A549 (cell line): ENCODE measurements at regions not wholly inside any gene's neighbourhood (a gene's known extent, or its start where the extent isn't known, plus 50 kb on each side); places are given as distances from the start of the nearest gene placed in this dataset.

Source experiments
- ATAC-seq, 2 experiments: fragments of 200-7000 bp in 1 of 2; fragments of >200 bp in 1 of 2; cut with Nextera tagmentation in 1 of 2; cut with Tn5 transposase in 1 of 2; 3 replicates each; pipeline versions ENCODE4 v1.8.0 to v1.9.1; 2018 to 2020; ENCODE audit warnings: mild to moderate bottlenecking in 1 of 2, moderate library complexity in 1 of 2
- CTCF ChIA-PET: fragments of 300-600 bp; sonication (Branson Sonifier 250); formaldehyde crosslinking; extraction: SDS; loops from one replicate; lab custom pipeline; 2021; ENCODE audit warnings: antibody characterized with exemption, inconsistent platforms; lab: Yijun Ruan, JAX
- POLR2A ChIA-PET: fragments of 350-600 bp; formaldehyde crosslinking; extraction: SDS; loops from one replicate; lab custom pipeline; 2021; ENCODE audit warnings: antibody characterized with exemption, inconsistent platforms; lab: Yijun Ruan, JAX
- DNase-seq, 2 experiments: peaks; one replicate each; pipeline versions ENCODE4 v3.0.0 to v3.0.0-alpha.2; 2011 to 2016; ENCODE audit warnings: low read depth in 1 of 2, low spot score in 1 of 2
- FAIRE-seq: peaks from 2 replicates; lab custom pipeline; 2011; peaks lifted over from hg19 to GRCh38; lab: Jason Lieb, UNC
- H3K27ac ChIP-seq, 2 experiments: fragments of >200 bp; sonication (Bioruptor Twin); formaldehyde crosslinking; 3 replicates each; pipeline ENCODE4 v1.5.1; 2016 to 2017
- H3K4me1 ChIP-seq: fragments of >200 bp; sonication (Bioruptor Twin); formaldehyde crosslinking; 3 replicates; pipeline ENCODE4 v1.6.1; 2016
- H3K4me2 ChIP-seq: fragments of >200 bp; sonication (Bioruptor Twin); formaldehyde crosslinking; 3 replicates; pipeline ENCODE4 v1.6.1; 2016
- H3K4me3 ChIP-seq: fragments of >200 bp; sonication (Bioruptor Twin); formaldehyde crosslinking; 3 replicates; pipeline ENCODE4 v1.5.1; 2016
- H3K9me3 ChIP-seq: fragments of >200 bp; sonication (Bioruptor Twin); formaldehyde crosslinking; 3 replicates; pipeline ENCODE4 v1.6.1; 2016
- CBX2 ChIP-seq: fragments of 200-600 bp; sonication (generic); IDR thresholded peaks from 2 replicates; pipeline ENCODE4 v1.6.1; 2016; ENCODE audit warnings: low read depth, mild to moderate bottlenecking, borderline replicate concordance
- CBX8 ChIP-seq: fragments of 200-600 bp; sonication (generic); IDR thresholded peaks from 2 replicates; pipeline ENCODE4 v1.6.1; 2016
- CEBPB ChIP-seq, 2 experiments: fragments of >200 bp in 1 of 2; sonication (Bioruptor Twin) in 1 of 2; formaldehyde crosslinking in 1 of 2; IDR thresholded peaks; 2 replicates each; pipeline ENCODE4 v1.6.1; 2012 to 2016
- FOSB ChIP-seq: fragments of 250-450 bp; sonication (Bioruptor Pico); IDR thresholded peaks from 2 replicates; pipeline ENCODE4 v1.5.0; 2020; ENCODE audit warnings: mild to moderate bottlenecking, moderate library complexity
- HDAC2 ChIP-seq: fragments of 200-600 bp; sonication (generic); IDR thresholded peaks from 2 replicates; pipeline ENCODE4 v1.6.1; 2016
- HES2 ChIP-seq: fragments of >200 bp; sonication (Bioruptor Twin); formaldehyde crosslinking; IDR thresholded peaks from 2 replicates; pipeline ENCODE4 v1.6.1; 2016
- HOXA7 ChIP-seq: fragments of 250-450 bp; sonication (Bioruptor Pico); IDR thresholded peaks from 2 replicates; pipeline ENCODE4 v1.5.0; 2020; ENCODE audit warnings: mild to moderate bottlenecking, moderate library complexity
- MAZ ChIP-seq: fragments of 150-350 bp; IDR thresholded peaks from 2 replicates; pipeline ENCODE4 v1.6.1; 2014; ENCODE audit warnings: antibody characterized with exemption, low read depth, low read length, borderline replicate concordance
- MYC ChIP-seq: IDR thresholded peaks from 2 replicates; pipeline ENCODE4 v1.6.1; 2012; ENCODE audit warnings: mild to moderate bottlenecking, inconsistent platforms, low read length, improper control_type of control experiment, borderline replicate concordance
- NFE2L2 ChIP-seq: fragments of 150-350 bp; conservative IDR thresholded peaks from 2 replicates; pipeline ENCODE4 v1.6.1; 2014; ENCODE audit warnings: low read length
- NPAS2 ChIP-seq: fragments of 250-450 bp; sonication (Bioruptor Pico); IDR thresholded peaks from 2 replicates; pipeline ENCODE4 v1.8.0; 2022; ENCODE audit warnings: mild to moderate bottlenecking, moderate library complexity, borderline replicate concordance
- POLR2A ChIP-seq: IDR thresholded peaks from 2 replicates; pipeline ENCODE4 v1.6.1; 2012; ENCODE audit warnings: mild to moderate bottlenecking, low read length
- POLR2AphosphoS2 ChIP-seq: conservative IDR thresholded peaks from 2 replicates; pipeline ENCODE4 v1.6.1; 2012; ENCODE audit warnings: low read length, improper control_type of control experiment, inconsistent platforms
- RAD21 ChIP-seq, 2 experiments: fragments of >200 bp in 1 of 2; sonication (Bioruptor Twin) in 1 of 2; formaldehyde crosslinking in 1 of 2; IDR thresholded peaks in 1 of 2; conservative IDR thresholded peaks in 1 of 2; 2 replicates in 1 of 2; 3 replicates in 1 of 2; pipeline ENCODE4 v1.6.1; 2012 to 2018; ENCODE audit warnings: inconsistent platforms in 1 of 2
- RCOR1 ChIP-seq: fragments of 150-350 bp; IDR thresholded peaks from 2 replicates; pipeline ENCODE4 v1.6.1; 2014; ENCODE audit warnings: antibody characterized with exemption, low read length, low read depth
- RNF2 ChIP-seq: fragments of 200-600 bp; sonication (generic); IDR thresholded peaks from 2 replicates; pipeline ENCODE4 v1.6.1; 2016; ENCODE audit warnings: low read depth, mild to moderate bottlenecking, antibody characterized with exemption, moderate library complexity, borderline replicate concordance
- TFCP2L1 ChIP-seq: fragments of 250-450 bp; sonication (Bioruptor Pico); IDR thresholded peaks from 2 replicates; pipeline ENCODE4 v1.5.0; 2021; ENCODE audit warnings: mild to moderate bottlenecking
- ZNF302 ChIP-seq: fragments of 250-450 bp; sonication (Bioruptor Pico); IDR thresholded peaks from 2 replicates; pipeline ENCODE4 v1.9.0; 2021; ENCODE audit warnings: inconsistent platforms, mild to moderate bottlenecking, moderate library complexity
- WGBS: methylation state at CpG from one replicate; pipeline ENCODE4 v1.1.6; 2017; ENCODE audit errors: missing lambda C conversion rate; 5-methylcytosine and 5-hydroxymethylcytosine counted together
- TF ChIP-seq, protein P1 (sequence below): fragments of 450-650 bp; IDR thresholded peaks from 2 replicates; pipeline ENCODE4 v1.6.1; 2014; ENCODE audit warnings: antibody characterized with exemption
- TF ChIP-seq, protein P2 (sequence below): IDR thresholded peaks from 2 replicates; pipeline ENCODE4 v1.6.1; 2012

GRCh38 chr20:30919514-30920188 lies 337.8 kb upstream of the DEFB115 start:
- POLR2A ChIA-PET: no interaction called here
- TF ChIP-seq NPAS2 (CRISPR knock-in tag) (no peak), HES2 (no peak), FOSB (CRISPR knock-in tag) (no peak), RAD21 (conservative IDR thresholded peaks at IDR 0.05 in 1 of 2, IDR thresholded peaks at IDR 0.05 in 1 of 2) (no peak)
- FAIRE-seq: no peak
- WGBS: 88% methylated on average over 21 of the region's 31 CpGs
- Histone ChIP-seq H3K4me2 (no peak overlapping the region), H3K4me3 (no peak overlapping the region), H3K9me3 (no peaks in the 10 kb centered on the region), H3K27ac (no peak overlapping the region), H3K4me1 (no peaks in the 10 kb centered on the region)
- DNase-seq: no peak
- no peak for ATAC-seq
- CTCF ChIA-PET: no interaction called here

GRCh38 chr20:30921286-30922071 lies 336.0 kb upstream of the DEFB115 start:
- DNase-seq (no peak), FAIRE-seq (no peak), ATAC-seq (no peak)
- no peaks in the 10 kb centered on the region for H3K9me3 ChIP-seq
- TF ChIP-seq CEBPB (IDR thresholded peaks at IDR 0.05) (no peak), MYC (no peak), ZNF302 (no peak), HDAC2 (no peak), RNF2 (no peak), POLR2AphosphoS2 (no peak), HES2 (no peak), POLR2A (no peak), HOXA7 (CRISPR knock-in tag) (no peak), CBX2 (no peak)
- TF ChIP-seq, protein P1, sequence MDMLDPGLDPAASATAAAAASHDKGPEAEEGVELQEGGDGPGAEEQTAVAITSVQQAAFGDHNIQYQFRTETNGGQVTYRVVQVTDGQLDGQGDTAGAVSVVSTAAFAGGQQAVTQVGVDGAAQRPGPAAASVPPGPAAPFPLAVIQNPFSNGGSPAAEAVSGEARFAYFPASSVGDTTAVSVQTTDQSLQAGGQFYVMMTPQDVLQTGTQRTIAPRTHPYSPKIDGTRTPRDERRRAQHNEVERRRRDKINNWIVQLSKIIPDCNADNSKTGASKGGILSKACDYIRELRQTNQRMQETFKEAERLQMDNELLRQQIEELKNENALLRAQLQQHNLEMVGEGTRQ: no peak
- TF ChIP-seq, protein P2, sequence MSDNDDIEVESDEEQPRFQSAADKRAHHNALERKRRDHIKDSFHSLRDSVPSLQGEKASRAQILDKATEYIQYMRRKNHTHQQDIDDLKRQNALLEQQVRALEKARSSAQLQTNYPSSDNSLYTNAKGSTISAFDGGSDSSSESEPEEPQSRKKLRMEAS: no peak
- ChIA-PET CTCF (no interaction called here), POLR2A (no interaction called here)
- no peak overlapping the region for H3K4me2 ChIP-seq
- H3K4me1 ChIP-seq: no peaks in the 10 kb centered on the region
- no peak overlapping the region for H3K4me3 ChIP-seq
- 88% methylated on average over 51 of the region's 57 CpGs for WGBS
- no peak overlapping the region for H3K27ac ChIP-seq

- Histone ChIP-seq H3K4me3 (no peak overlapping the region), H3K4me1 (no peaks in the 10 kb centered on the region), H3K4me2 (no peak overlapping the region), H3K27ac (no peak overlapping the region), H3K9me3 (no peaks in the 10 kb centered on the region)
- no peak for FAIRE-seq
- POLR2A ChIA-PET: no interaction called here
- no peak for ATAC-seq
- CTCF ChIA-PET: no interaction called here
- WGBS: 82% methylated on average over 55 of the region's 55 CpGs
- no peak for TF ChIP-seq RCOR1
- TF ChIP-seq MAZ: no peak
- no peak for TF ChIP-seq TFCP2L1
- TF ChIP-seq FOSB (CRISPR knock-in tag): no peak
- TF ChIP-seq NFE2L2: no peak
- no peak for TF ChIP-seq MYC
- TF ChIP-seq CBX8: no peak
- no peak for DNase-seq
Observed at GRCh38 chr20:30922129-30922528, 335.3 kb upstream of the DEFB115 start.
